HG02973 (cell line): ENCODE measurements at regions not wholly inside any gene's neighbourhood (a gene's known extent, or its start where the extent isn't known, plus 50 kb on each side); places are given as distances from the start of the nearest gene placed in this dataset.
"Not testable (repeated sequence)": the region's sequence is repeated elsewhere in the genome, so short reads cannot be mapped to it uniquely, and the experiment has no call there.

Source experiments
- ATAC-seq: cut with Tn5 transposase; IDR thresholded peaks from one replicate; pipeline ENCODE4 v1.9.1; 2021; ENCODE audit warnings: moderate library complexity; ENCODE audit not compliant: unreplicated experiment

GRCh38 chrY:16490706-16491105, 1389.3 kb downstream of the CDY2B start:
- ATAC-seq, result no peak

GRCh38 chrY:16486696-16487215, 1393.3 kb downstream of the CDY2B start:
- ATAC-seq, result no peak

- no peak for ATAC-seq
Observed at GRCh38 chrY:16480031-16480430, 1400.0 kb downstream of the CDY2B start.

- ATAC-seq, result no peak
Observed at GRCh38 chrY:16474053-16474452, 1406.0 kb downstream of the CDY2B start.

- ATAC-seq, result no peak
Observed at GRCh38 chrY:16454799-16455198, 1425.2 kb downstream of the CDY2B start.

- no peak for ATAC-seq
Observed at GRCh38 chrY:16446152-16446551, 1433.9 kb downstream of the CDY2B start.

GRCh38 chrY:16409206-16409923, 1470.7 kb downstream of the CDY2B start:
- ATAC-seq, result not testable (repeated sequence)

- not testable (repeated sequence) for ATAC-seq
Observed at GRCh38 chrY:16379458-16379857, 1500.6 kb downstream of the CDY2B start.

GRCh38 chrY:16341592-16341991, 1538.4 kb downstream of the CDY2B start:
- not testable (repeated sequence) for ATAC-seq

- not testable (repeated sequence) for ATAC-seq
Observed at GRCh38 chrY:16330032-16330758, 1549.8 kb downstream of the CDY2B start.

- ATAC-seq, result not testable (repeated sequence)
Observed at GRCh38 chrY:16329135-16329820, 1550.7 kb downstream of the CDY2B start.
